GM12875 (cell line): ENCODE measurements at regions not wholly inside any gene's neighbourhood (a gene's known extent, or its start where the extent isn't known, plus 50 kb on each side); places are given as distances from the start of the nearest gene placed in this dataset.
"Not testable (repeated sequence)": the region's sequence is repeated elsewhere in the genome, so short reads cannot be mapped to it uniquely, and the experiment has no call there.

Source experiments
- H3K4me3 ChIP-seq: one replicate; pipeline ENCODE4 v1.5.1; 2011; ENCODE audit warnings: low read depth, low read length, control low read depth
- CTCF ChIP-seq: IDR thresholded peaks from 2 replicates; pipeline ENCODE4 v1.5.1; 2011; ENCODE audit warnings: low read depth, mild to moderate bottlenecking, control low read depth, inconsistent platforms, low read length, moderate library complexity, borderline replicate concordance; ENCODE audit not compliant: insufficient read depth

GRCh38 chr18:55893948-55894347, 306.0 kb upstream of the TCF4 start:
- no peak for TF ChIP-seq CTCF
- no peak overlapping the region for H3K4me3 ChIP-seq

- H3K4me3 ChIP-seq = not testable (repeated sequence)
Observed at GRCh38 chr18:55892862-55893813, 305.1 kb upstream of the TCF4 start.

- H3K4me3 ChIP-seq = no peak overlapping the region
- no peak for TF ChIP-seq CTCF
Observed at GRCh38 chr18:55886886-55887285, 298.9 kb upstream of the TCF4 start.

DNA sequence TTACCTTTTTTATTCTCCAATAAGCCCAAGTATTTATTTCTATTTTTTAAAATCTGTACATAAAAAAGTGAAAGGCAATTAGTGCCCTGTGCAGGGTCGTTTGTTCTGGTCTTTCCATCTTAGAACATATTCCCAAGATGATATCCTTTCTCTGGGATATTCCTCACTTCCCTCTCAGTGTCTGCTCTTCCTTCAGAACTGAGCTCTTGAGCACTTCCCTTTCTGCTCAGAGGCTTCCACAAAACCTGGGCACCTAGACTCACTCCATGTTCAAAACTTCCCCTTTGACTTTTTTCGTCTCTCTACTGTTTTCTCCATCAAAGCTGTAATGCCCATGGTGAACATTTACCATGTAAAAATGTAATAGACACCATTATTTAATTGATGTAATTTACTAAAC, 296.5 kb upstream of the TCF4 start:
- H3K4me3 ChIP-seq = no peak overlapping the region
- TF ChIP-seq CTCF = no peak

- no peak overlapping the region for H3K4me3 ChIP-seq
- no peak for TF ChIP-seq CTCF
Observed at GRCh38 chr18:55880617-55881016, 292.6 kb upstream of the TCF4 start.

- TF ChIP-seq CTCF = no peak
- no peak overlapping the region for H3K4me3 ChIP-seq
Observed at GRCh38 chr18:55879331-55879730, 291.3 kb upstream of the TCF4 start.

- H3K4me3 ChIP-seq = no peak overlapping the region
- no peak for TF ChIP-seq CTCF
Observed at GRCh38 chr18:55878224-55878623, 290.2 kb upstream of the TCF4 start.
